HFFc6 (cell line): ENCODE measurements at regions not wholly inside any gene's neighbourhood (a gene's known extent, or its start where the extent isn't known, plus 50 kb on each side); places are given as distances from the start of the nearest gene placed in this dataset.

Experiments
- DNase-seq: peaks from one replicate; pipeline ENCODE4 v3.0.0-alpha.2; 2018
- H3K27ac Mint-ChIP-seq: 2 replicates; pipeline ENCODE4 v1.8.0; 2020; ENCODE audit warnings: mild to moderate bottlenecking, mixed read lengths
- H3K27me3 Mint-ChIP-seq: 2 replicates; pipeline ENCODE4 v1.8.0; 2021; ENCODE audit warnings: mild to moderate bottlenecking, moderate library complexity, mixed read lengths; ENCODE audit not compliant: insufficient read depth
- H3K36me3 Mint-ChIP-seq: 2 replicates; pipeline ENCODE4 v1.8.0; 2021; ENCODE audit warnings: low read depth, mixed read lengths
- H3K4me1 Mint-ChIP-seq: 2 replicates; pipeline ENCODE4 v1.8.0; 2020; ENCODE audit warnings: low read depth, mixed read lengths
- H3K4me3 Mint-ChIP-seq: 2 replicates; pipeline ENCODE4 v1.8.0; 2020; ENCODE audit warnings: mild to moderate bottlenecking, moderate library complexity, mixed read lengths
- H3K9me3 Mint-ChIP-seq: 2 replicates; pipeline ENCODE4 v1.8.0; 2020; ENCODE audit warnings: mild to moderate bottlenecking, mixed read lengths
- CTCF ChIP-seq: fragments of 200-600 bp; sonication (generic); IDR thresholded peaks from 2 replicates; pipeline ENCODE4 v1.5.0; 2021; ENCODE audit warnings: antibody characterized with exemption, mild to moderate bottlenecking

- Mint-ChIP-seq H3K4me1 (no peaks in the 10 kb centered on the region), H3K27me3 (peaks cover 15% of the 10 kb centered on the region; the same call in 1 of the 2 replicates), H3K27ac (no peak overlapping the region), H3K9me3 (no peaks in the 10 kb centered on the region), H3K36me3 (no peaks in the 10 kb centered on the region), H3K4me3 (no peak overlapping the region)
- DNase-seq, result no peak
- no peak for TF ChIP-seq CTCF
Measured at GRCh38 chr10:113407218-113407617, 145.6 kb upstream of the HABP2 start.

- Mint-ChIP-seq H3K4me3 (no peak overlapping the region), H3K36me3 (no peaks in the 10 kb centered on the region), H3K27ac (no peak overlapping the region), H3K27me3 (peaks cover 10% of the 10 kb centered on the region), H3K9me3 (no peaks in the 10 kb centered on the region), H3K4me1 (no peaks in the 10 kb centered on the region)
- TF ChIP-seq CTCF, result no peak
- no peak for DNase-seq
Measured at GRCh38 chr10:113409175-113409574, 143.7 kb upstream of the HABP2 start.

GRCh38 chr10:113410618-113411017, 142.2 kb upstream of the HABP2 start:
- DNase-seq, result no peak
- peaks cover 9% of the 10 kb centered on the region for H3K27me3 Mint-ChIP-seq
- H3K9me3 Mint-ChIP-seq, result no peaks in the 10 kb centered on the region
- no peaks in the 10 kb centered on the region for H3K36me3 Mint-ChIP-seq
- no peak for TF ChIP-seq CTCF
- H3K4me1 Mint-ChIP-seq, result no peaks in the 10 kb centered on the region
- no peak overlapping the region for H3K27ac Mint-ChIP-seq
- no peak overlapping the region for H3K4me3 Mint-ChIP-seq

GRCh38 chr10:113411456-113411855, 141.4 kb upstream of the HABP2 start:
- no peak for DNase-seq
- no peak for TF ChIP-seq CTCF
- Mint-ChIP-seq H3K4me3 (no peak overlapping the region), H3K4me1 (no peaks in the 10 kb centered on the region), H3K9me3 (no peaks in the 10 kb centered on the region), H3K36me3 (no peaks in the 10 kb centered on the region), H3K27me3 (peaks cover 12% of the 10 kb centered on the region), H3K27ac (no peak overlapping the region)

- TF ChIP-seq CTCF, result no peak
- H3K27ac Mint-ChIP-seq, result no peak overlapping the region
- H3K9me3 Mint-ChIP-seq, result no peaks in the 10 kb centered on the region
- H3K36me3 Mint-ChIP-seq, result no peaks in the 10 kb centered on the region
- DNase-seq, result no peak
- H3K4me1 Mint-ChIP-seq, result no peaks in the 10 kb centered on the region
- peaks cover 12% of the 10 kb centered on the region for H3K27me3 Mint-ChIP-seq
- no peak overlapping the region for H3K4me3 Mint-ChIP-seq
Measured at GRCh38 chr10:113412161-113412560, 140.7 kb upstream of the HABP2 start.

GRCh38 chr10:113414543-113414942, 138.3 kb upstream of the HABP2 start:
- DNase-seq, result no peak
- TF ChIP-seq CTCF, result no peak
- peaks cover 19% of the 10 kb centered on the region for H3K27me3 Mint-ChIP-seq
- H3K4me1 Mint-ChIP-seq, result no peaks in the 10 kb centered on the region
- H3K4me3 Mint-ChIP-seq, result no peak overlapping the region
- H3K27ac Mint-ChIP-seq, result no peak overlapping the region
- no peaks in the 10 kb centered on the region for H3K36me3 Mint-ChIP-seq
- H3K9me3 Mint-ChIP-seq, result peaks cover 8% of the 10 kb centered on the region
